ENCODE measurements at regions not wholly inside any gene's neighbourhood (a gene's known extent, or its start where the extent isn't known, plus 50 kb on each side); places are given as distances from the start of the nearest gene placed in this dataset.
"Not testable (repeated sequence)": the region's sequence is repeated elsewhere in the genome, so short reads cannot be mapped to it uniquely, and the experiment has no call there.

- no peak for DNase-seq
Observed at GRCh38 chr14:84442521-84442920, 1087.4 kb upstream of the FLRT2 start.

GRCh38 chr14:84445486-84445885 lies 1084.5 kb upstream of the FLRT2 start:
- no peak for DNase-seq

- DNase-seq: no peak
Observed at GRCh38 chr14:84446250-84446649, 1083.7 kb upstream of the FLRT2 start.

GRCh38 chr14:84453307-84453950 lies 1076.5 kb upstream of the FLRT2 start:
- DNase-seq: no peak

GRCh38 chr14:84454114-84454513 lies 1075.8 kb upstream of the FLRT2 start:
- DNase-seq: no peak

- no peak for DNase-seq
Observed at GRCh38 chr14:84456946-84457345, 1073.0 kb upstream of the FLRT2 start.

GRCh38 chr14:84458881-84459280 lies 1071.1 kb upstream of the FLRT2 start:
- DNase-seq: no peak

- no peak for DNase-seq
Observed at GRCh38 chr14:84465880-84466279, 1064.1 kb upstream of the FLRT2 start.

GRCh38 chr14:84468153-84468552 lies 1061.8 kb upstream of the FLRT2 start:
- DNase-seq: no peak

GRCh38 chr14:84477996-84478395 lies 1051.9 kb upstream of the FLRT2 start:
- no peak for DNase-seq

- DNase-seq: no peak
Observed at GRCh38 chr14:84482256-84483071, 1047.5 kb upstream of the FLRT2 start.

GRCh38 chr14:84483072-84483420 lies 1046.9 kb upstream of the FLRT2 start:
- no peak for DNase-seq

- DNase-seq: not testable (repeated sequence)
Observed at GRCh38 chr14:84484243-84484642, 1045.7 kb upstream of the FLRT2 start.

- DNase-seq: no peak
Observed at GRCh38 chr14:84485036-84485435, 1044.9 kb upstream of the FLRT2 start.

- no peak for DNase-seq
Observed at GRCh38 chr14:84490081-84490480, 1039.9 kb upstream of the FLRT2 start.

GRCh38 chr14:84492685-84493084 lies 1037.3 kb upstream of the FLRT2 start:
- no peak for DNase-seq

- DNase-seq: no peak
Observed at GRCh38 chr14:84493779-84494178, 1036.2 kb upstream of the FLRT2 start.

- no peak for DNase-seq
Observed at GRCh38 chr14:84496677-84497076, 1033.3 kb upstream of the FLRT2 start.

GRCh38 chr14:84512823-84513222 lies 1017.1 kb upstream of the FLRT2 start:
- not testable (repeated sequence) for DNase-seq

- no peak for DNase-seq
Observed at GRCh38 chr14:84519836-84520235, 1010.1 kb upstream of the FLRT2 start.

GRCh38 chr14:84520711-84521338 lies 1009.1 kb upstream of the FLRT2 start:
- DNase-seq: no peak

- DNase-seq: no peak
Observed at GRCh38 chr14:84523746-84524145, 1006.2 kb upstream of the FLRT2 start.

- no peak for DNase-seq
Observed at GRCh38 chr14:84527706-84528105, 1002.2 kb upstream of the FLRT2 start.

GRCh38 chr14:84532016-84532415 lies 997.9 kb upstream of the FLRT2 start:
- no peak for DNase-seq
